Esophagus muscularis mucosa (tissue), 3 donors: ENCODE measurements at regions not wholly inside any gene's neighbourhood (a gene's known extent, or its start where the extent isn't known, plus 50 kb on each side); places are given as distances from the start of the nearest gene placed in this dataset.

Experiments
- POLR2AphosphoS5 ChIP-seq, 2 donors: sonication (generic); formaldehyde crosslinking; IDR thresholded peaks; one replicate each; pipeline ENCODE4 v1.6.1; 2017; ENCODE audit warnings: antibody characterized with exemption in 2 of 2
- TF ChIP-seq, protein P1 (sequence below), 3 experiments: fragments of 200-600 bp in 2 of 3; fragments of 450-650 bp in 1 of 3; sonication (generic) in 2 of 3; IDR thresholded peaks; one replicate each; pipeline ENCODE4 v1.5.1; 2017 to 2019; ENCODE audit warnings: antibody characterized with exemption in 3 of 3, mild to moderate bottlenecking in 2 of 3, moderate library complexity in 1 of 3

DNA sequence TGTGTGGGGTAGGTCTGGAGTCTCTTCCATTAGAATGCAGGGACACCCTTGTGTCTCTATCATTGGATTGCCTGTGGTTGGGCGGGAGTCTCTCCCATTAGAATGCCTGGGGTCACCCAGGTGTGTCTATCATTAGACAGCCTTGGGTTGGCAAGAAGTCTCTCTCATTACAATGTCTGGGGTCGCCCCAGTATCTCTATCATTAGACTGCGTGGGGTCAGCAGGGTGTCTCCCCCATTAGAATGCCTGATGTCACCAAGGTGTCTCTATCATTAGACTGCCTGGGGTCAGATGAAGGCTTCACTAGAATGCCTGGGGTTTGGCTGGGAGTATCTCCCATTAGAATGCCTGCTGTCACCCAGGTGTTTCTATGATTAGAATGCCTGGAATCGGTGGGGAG, 1539.0 kb downstream of the UQCRFS1 start:
- TF ChIP-seq POLR2AphosphoS5 (IDR thresholded peaks at IDR 0.05), result no peak
- TF ChIP-seq, protein P1, sequence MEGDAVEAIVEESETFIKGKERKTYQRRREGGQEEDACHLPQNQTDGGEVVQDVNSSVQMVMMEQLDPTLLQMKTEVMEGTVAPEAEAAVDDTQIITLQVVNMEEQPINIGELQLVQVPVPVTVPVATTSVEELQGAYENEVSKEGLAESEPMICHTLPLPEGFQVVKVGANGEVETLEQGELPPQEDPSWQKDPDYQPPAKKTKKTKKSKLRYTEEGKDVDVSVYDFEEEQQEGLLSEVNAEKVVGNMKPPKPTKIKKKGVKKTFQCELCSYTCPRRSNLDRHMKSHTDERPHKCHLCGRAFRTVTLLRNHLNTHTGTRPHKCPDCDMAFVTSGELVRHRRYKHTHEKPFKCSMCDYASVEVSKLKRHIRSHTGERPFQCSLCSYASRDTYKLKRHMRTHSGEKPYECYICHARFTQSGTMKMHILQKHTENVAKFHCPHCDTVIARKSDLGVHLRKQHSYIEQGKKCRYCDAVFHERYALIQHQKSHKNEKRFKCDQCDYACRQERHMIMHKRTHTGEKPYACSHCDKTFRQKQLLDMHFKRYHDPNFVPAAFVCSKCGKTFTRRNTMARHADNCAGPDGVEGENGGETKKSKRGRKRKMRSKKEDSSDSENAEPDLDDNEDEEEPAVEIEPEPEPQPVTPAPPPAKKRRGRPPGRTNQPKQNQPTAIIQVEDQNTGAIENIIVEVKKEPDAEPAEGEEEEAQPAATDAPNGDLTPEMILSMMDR (IDR thresholded peaks at IDR 0.05), result no peak
